HepG2 (cell line): ENCODE measurements at regions not wholly inside any gene's neighbourhood (a gene's known extent, or its start where the extent isn't known, plus 50 kb on each side); places are given as distances from the start of the nearest gene placed in this dataset.

Experiments used
- ATAC-seq: fragments of 200-7000 bp; cut with Tn5 transposase; 3 replicates; pipeline ENCODE4 v1.9.1; 2020; ENCODE audit warnings: mild to moderate bottlenecking, moderate library complexity
- BruUV-seq: library from RNA; stranded (reverse); fragments of 400-500 nt; replicated peaks from 2 replicates; lab custom pipeline; 2021; lab: Mats Ljungman, UMichigan
- CTCF ChIA-PET: fragments of 300-600 bp; formaldehyde crosslinking; extraction: SDS; loops from one replicate; lab custom pipeline; 2021; ENCODE audit warnings: low total read pairs, inconsistent platforms, low intra/inter-chr PET ratio; lab: Yijun Ruan, JAX
- POLR2A ChIA-PET: fragments of 350-600 bp; sonication (Branson Sonifier 250); formaldehyde crosslinking; loops from one replicate; lab custom pipeline; 2020; ENCODE audit warnings: antibody characterized with exemption, inconsistent platforms; lab: Yijun Ruan, JAX
- DNase-seq: peaks from one replicate; pipeline ENCODE4 v3.0.0-alpha.2; 2015; ENCODE audit warnings: low spot score
- FAIRE-seq: peaks from 3 replicates; lab custom pipeline; 2011; peaks lifted over from hg19 to GRCh38; lab: Jason Lieb, UNC
- H2AFZ ChIP-seq: one replicate; pipeline ENCODE4 v1.6.1; 2011; ENCODE audit warnings: low read length, inconsistent platforms
- H3K27ac ChIP-seq: fragments of 300-600 bp; 3 replicates; pipeline ENCODE4 v1.8.0; 2011; ENCODE audit warnings: mixed run types, mild to moderate bottlenecking, mixed read lengths, low read length, inconsistent platforms; ENCODE audit not compliant: insufficient read depth; ENCODE audit errors: extremely low read length
- H3K27me3 ChIP-seq, 2 experiments: fragments of 200-600 bp in 1 of 2; 2 replicates in 1 of 2; 3 replicates in 1 of 2; pipeline versions ENCODE4 v1.6.0 to v1.8.0; 2011; ENCODE audit warnings: low read length in 2 of 2, mild to moderate bottlenecking in 2 of 2, moderate library complexity in 2 of 2, inconsistent platforms in 1 of 2; ENCODE audit not compliant: insufficient read depth in 2 of 2, control insufficient read depth in 1 of 2
- H3K36me3 ChIP-seq, 2 experiments: fragments of 200-600 bp in 1 of 2; replicated peaks in 1 of 2; 2 replicates in 1 of 2; 3 replicates in 1 of 2; pipeline versions ENCODE4 v1.5.1 to v1.8.0; 2011; ENCODE audit warnings: low read length in 2 of 2, inconsistent platforms in 1 of 2; ENCODE audit not compliant: insufficient read depth in 2 of 2, control insufficient read depth in 1 of 2
- H3K4me1 ChIP-seq: 2 replicates; pipeline ENCODE4 v1.5.1; 2012; ENCODE audit warnings: low read length, inconsistent platforms; ENCODE audit not compliant: insufficient read depth
- H3K4me2 ChIP-seq: 2 replicates; pipeline ENCODE4 v1.6.0; 2011; ENCODE audit warnings: low read depth, low read length, inconsistent platforms
- H3K4me3 ChIP-seq, 3 experiments: fragments of 200-600 bp in 1 of 3; sonication (generic), shearing (Covaris generic) in 1 of 3; replicated peaks in 1 of 3; 2 replicates each; pipeline ENCODE4 v1.5.1; 2011 to 2016; ENCODE audit warnings: low read length in 3 of 3, inconsistent platforms in 2 of 3, low read depth in 2 of 3, mild to moderate bottlenecking in 2 of 3, control low read depth in 1 of 3, mixed read lengths in 1 of 3; ENCODE audit not compliant: insufficient read depth in 1 of 3
- H3K79me2 ChIP-seq: one replicate; pipeline ENCODE4 v1.6.1; 2011; ENCODE audit warnings: low read length, inconsistent platforms; ENCODE audit not compliant: insufficient read depth
- H3K9ac ChIP-seq: 2 replicates; pipeline ENCODE4 v1.6.0; 2011; ENCODE audit warnings: mild to moderate bottlenecking, low read depth, low read length, inconsistent platforms; ENCODE audit not compliant: insufficient read depth
- H3K9me3 ChIP-seq: 2 replicates; pipeline ENCODE4 v1.5.1; 2012; ENCODE audit warnings: mild to moderate bottlenecking, low read length
- H4K20me1 ChIP-seq: 2 replicates; pipeline ENCODE4 v1.6.0; 2011; ENCODE audit warnings: inconsistent platforms, mild to moderate bottlenecking, low read length, moderate library complexity; ENCODE audit not compliant: insufficient read depth
- JDP2 ChIP-seq: sonication (generic); formaldehyde crosslinking; IDR thresholded peaks from 2 replicates; pipeline ENCODE4 v1.8.1; 2022; ENCODE audit warnings: missing genetic modification reagents, borderline replicate concordance
- MLLT10 ChIP-seq: sonication (generic); formaldehyde crosslinking; IDR thresholded peaks from 2 replicates; pipeline ENCODE4 v1.4.0; 2020; ENCODE audit warnings: missing genetic modification reagents
- ZNF17 ChIP-seq: sonication (generic); formaldehyde crosslinking; IDR thresholded peaks from 2 replicates; pipeline ENCODE4 v1.5.0; 2020; ENCODE audit warnings: mild to moderate bottlenecking, missing genetic modification reagents
- ZNF205 ChIP-seq: IDR thresholded peaks from 2 replicates; pipeline ENCODE4 v1.6.1; 2018; ENCODE audit warnings: missing biosample characterization, missing genetic modification reagents
- ZNF577 ChIP-seq: sonication (generic); formaldehyde crosslinking; IDR thresholded peaks from 2 replicates; pipeline ENCODE4 v1.4.0; 2020; ENCODE audit warnings: mild to moderate bottlenecking, low read depth, missing genetic modification reagents, borderline replicate concordance
- ZNF644 ChIP-seq: IDR thresholded peaks from 2 replicates; pipeline ENCODE4 v1.6.1; 2016; ENCODE audit warnings: low read depth
- ZNF782 ChIP-seq: sonication (generic); formaldehyde crosslinking; IDR thresholded peaks from 2 replicates; pipeline ENCODE4 v1.4.0; 2020; ENCODE audit warnings: missing genetic modification reagents, mild to moderate bottlenecking, borderline replicate concordance
- WGBS: methylation state at CpG from one replicate; pipeline ENCODE4 v1.1.6; 2017; ENCODE audit warnings: low lambda C conversion rate; 5-methylcytosine and 5-hydroxymethylcytosine counted together
- in situ Hi-C: cut with HindIII; loops from 2 replicates; pipeline ENCODE4 v1.10.0; 2017; ENCODE audit warnings: low pct_unique_long_range_greater_than_20kb; ENCODE audit not compliant: extremely low pct_ligation_motif_present
- intact Hi-C: fragments of 100-400 bp; cut with micrococcal nuclease; formaldehyde crosslinking; loops from one replicate; pipeline ENCODE4 v1.10.0; 2022; ENCODE audit not compliant: unreplicated experiment
- TF ChIP-seq, protein P1 (sequence below): sonication (generic); formaldehyde crosslinking; IDR thresholded peaks from 2 replicates; pipeline ENCODE4 v1.4.0; 2020; ENCODE audit warnings: missing genetic modification reagents, borderline replicate concordance
- TF ChIP-seq, protein P2 (sequence below): sonication (generic); IDR thresholded peaks from 2 replicates; pipeline ENCODE4 v1.6.1; 2016; ENCODE audit warnings: low read depth, borderline replicate concordance

GRCh38 chr4:117654079-117654478 lies 380.2 kb upstream of the NDST3 start:
- FAIRE-seq (no peak), ATAC-seq (no peak), DNase-seq (no peak)
- peaks cover 31% of the 10 kb centered on the region for H3K9me3 ChIP-seq
- CTCF ChIA-PET, result no interaction called here
- H2AFZ ChIP-seq, result no peak overlapping the region
- H3K79me2 ChIP-seq, result no peaks in the 10 kb centered on the region
- no peaks in the 10 kb centered on the region for H3K36me3 ChIP-seq
- POLR2A ChIA-PET, result no interaction called here
- no TSS peak for BruUV-seq
- in situ Hi-C loops (no loop called here), intact Hi-C loops (no loop called here)
- H3K4me1 ChIP-seq, result no peaks in the 10 kb centered on the region
- TF ChIP-seq ZNF577 (CRISPR knock-in tag), result no peak
- TF ChIP-seq ZNF782 (CRISPR knock-in tag), result no peak
- TF ChIP-seq, protein P1, sequence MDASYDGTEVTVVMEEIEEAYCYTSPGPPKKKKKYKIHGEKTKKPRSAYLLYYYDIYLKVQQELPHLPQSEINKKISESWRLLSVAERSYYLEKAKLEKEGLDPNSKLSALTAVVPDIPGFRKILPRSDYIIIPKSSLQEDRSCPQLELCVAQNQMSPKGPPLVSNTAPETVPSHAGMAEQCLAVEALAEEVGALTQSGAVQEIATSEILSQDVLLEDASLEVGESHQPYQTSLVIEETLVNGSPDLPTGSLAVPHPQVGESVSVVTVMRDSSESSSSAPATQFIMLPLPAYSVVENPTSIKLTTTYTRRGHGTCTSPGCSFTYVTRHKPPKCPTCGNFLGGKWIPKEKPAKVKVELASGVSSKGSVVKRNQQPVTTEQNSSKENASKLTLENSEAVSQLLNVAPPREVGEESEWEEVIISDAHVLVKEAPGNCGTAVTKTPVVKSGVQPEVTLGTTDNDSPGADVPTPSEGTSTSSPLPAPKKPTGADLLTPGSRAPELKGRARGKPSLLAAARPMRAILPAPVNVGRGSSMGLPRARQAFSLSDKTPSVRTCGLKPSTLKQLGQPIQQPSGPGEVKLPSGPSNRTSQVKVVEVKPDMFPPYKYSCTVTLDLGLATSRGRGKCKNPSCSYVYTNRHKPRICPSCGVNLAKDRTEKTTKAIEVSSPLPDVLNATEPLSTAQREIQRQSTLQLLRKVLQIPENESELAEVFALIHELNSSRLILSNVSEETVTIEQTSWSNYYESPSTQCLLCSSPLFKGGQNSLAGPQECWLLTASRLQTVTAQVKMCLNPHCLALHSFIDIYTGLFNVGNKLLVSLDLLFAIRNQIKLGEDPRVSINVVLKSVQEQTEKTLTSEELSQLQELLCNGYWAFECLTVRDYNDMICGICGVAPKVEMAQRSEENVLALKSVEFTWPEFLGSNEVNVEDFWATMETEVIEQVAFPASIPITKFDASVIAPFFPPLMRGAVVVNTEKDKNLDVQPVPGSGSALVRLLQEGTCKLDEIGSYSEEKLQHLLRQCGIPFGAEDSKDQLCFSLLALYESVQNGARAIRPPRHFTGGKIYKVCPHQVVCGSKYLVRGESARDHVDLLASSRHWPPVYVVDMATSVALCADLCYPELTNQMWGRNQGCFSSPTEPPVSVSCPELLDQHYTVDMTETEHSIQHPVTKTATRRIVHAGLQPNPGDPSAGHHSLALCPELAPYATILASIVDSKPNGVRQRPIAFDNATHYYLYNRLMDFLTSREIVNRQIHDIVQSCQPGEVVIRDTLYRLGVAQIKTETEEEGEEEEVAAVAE, result no peak
- TF ChIP-seq ZNF17, result no peak
- no peak for TF ChIP-seq MLLT10 (CRISPR knock-in tag)
- TF ChIP-seq JDP2, result no peak
- TF ChIP-seq ZNF205 (CRISPR knock-in tag), result no peak
- TF ChIP-seq, protein P2, sequence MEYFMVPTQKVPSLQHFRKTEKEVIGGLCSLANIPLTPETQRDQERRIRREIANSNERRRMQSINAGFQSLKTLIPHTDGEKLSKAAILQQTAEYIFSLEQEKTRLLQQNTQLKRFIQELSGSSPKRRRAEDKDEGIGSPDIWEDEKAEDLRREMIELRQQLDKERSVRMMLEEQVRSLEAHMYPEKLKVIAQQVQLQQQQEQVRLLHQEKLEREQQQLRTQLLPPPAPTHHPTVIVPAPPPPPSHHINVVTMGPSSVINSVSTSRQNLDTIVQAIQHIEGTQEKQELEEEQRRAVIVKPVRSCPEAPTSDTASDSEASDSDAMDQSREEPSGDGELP, result no peak
- TF ChIP-seq ZNF644 (CRISPR knock-in tag), result no peak
- no peak overlapping the region for H3K4me2 ChIP-seq
- H4K20me1 ChIP-seq, result no peaks in the 10 kb centered on the region
- H3K27ac ChIP-seq, result no peak overlapping the region
- H3K4me3 ChIP-seq, result no peak overlapping the region
- H3K9ac ChIP-seq, result no peak overlapping the region
- H3K27me3 ChIP-seq, result no peaks in the 10 kb centered on the region
- 0% methylated on average over 2 of the region's 2 CpGs for WGBS
